NCI-H748 (cell line): ENCODE measurements at regions not wholly inside any gene's neighbourhood (a gene's known extent, or its start where the extent isn't known, plus 50 kb on each side); places are given as distances from the start of the nearest gene placed in this dataset.

ENCODE experiments used
- DNase-seq: peaks from one replicate; lab custom pipeline; 2025; ENCODE audit not compliant: unreplicated experiment; lab: John Stamatoyannopoulos, UW

DNA sequence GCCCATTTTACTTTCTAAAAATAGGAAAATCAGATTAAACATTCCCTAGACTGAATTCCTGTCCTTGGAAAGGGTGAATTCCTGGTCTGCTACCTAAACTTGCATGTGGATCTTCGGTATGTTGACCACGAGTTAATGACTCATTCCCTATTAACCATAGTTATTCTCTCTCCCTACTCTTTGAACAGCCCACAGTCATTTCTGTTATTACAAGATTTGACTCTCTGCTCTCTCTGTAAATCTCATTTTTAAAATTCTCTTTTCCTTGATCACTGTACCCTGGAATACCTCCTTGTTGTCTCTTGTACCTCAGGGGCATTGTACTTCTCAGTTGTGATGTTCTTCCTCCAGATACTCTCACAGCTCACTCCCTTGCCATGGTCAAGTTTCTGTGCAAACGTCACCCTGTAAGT lies 92.0 kb upstream of the GULP1 start:
- no peak for DNase-seq

DNA sequence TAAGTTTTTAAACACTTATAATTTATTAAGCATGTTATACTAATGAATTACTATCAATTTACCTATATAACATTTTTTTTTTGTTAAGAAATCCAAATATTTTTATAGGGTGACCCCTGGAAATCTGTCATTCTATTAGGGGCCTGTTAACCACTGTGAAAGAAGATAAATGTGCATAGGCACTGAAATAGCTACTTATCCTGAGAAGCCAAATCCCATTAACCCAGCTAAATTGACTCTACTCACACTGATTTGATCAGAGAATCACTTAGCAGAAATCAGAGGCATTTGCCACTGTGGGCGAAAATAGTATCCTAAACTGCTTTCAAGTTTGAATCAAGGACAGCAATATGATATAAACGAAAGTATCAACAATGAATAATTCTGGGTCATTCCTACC lies 90.0 kb upstream of the GULP1 start:
- no peak for DNase-seq

DNA sequence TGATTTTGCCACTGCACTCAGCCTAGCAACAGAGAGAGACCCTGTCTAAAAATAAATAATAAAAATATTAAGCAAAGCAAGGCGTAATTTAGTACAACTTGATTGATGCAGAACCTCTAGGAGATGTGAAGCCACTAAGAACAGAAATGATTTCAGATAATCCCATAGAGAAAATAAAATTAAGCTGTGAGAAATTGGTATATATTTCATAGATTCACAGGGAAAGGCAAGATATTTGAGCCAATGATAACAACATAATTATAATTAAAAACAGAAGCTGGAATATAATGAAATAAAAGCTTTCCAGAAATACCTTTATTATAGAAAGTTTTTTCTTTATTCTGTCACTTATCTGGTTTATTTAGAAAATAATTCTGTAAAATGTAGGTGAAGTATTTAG lies 88.9 kb upstream of the GULP1 start:
- DNase-seq: no peak

DNA sequence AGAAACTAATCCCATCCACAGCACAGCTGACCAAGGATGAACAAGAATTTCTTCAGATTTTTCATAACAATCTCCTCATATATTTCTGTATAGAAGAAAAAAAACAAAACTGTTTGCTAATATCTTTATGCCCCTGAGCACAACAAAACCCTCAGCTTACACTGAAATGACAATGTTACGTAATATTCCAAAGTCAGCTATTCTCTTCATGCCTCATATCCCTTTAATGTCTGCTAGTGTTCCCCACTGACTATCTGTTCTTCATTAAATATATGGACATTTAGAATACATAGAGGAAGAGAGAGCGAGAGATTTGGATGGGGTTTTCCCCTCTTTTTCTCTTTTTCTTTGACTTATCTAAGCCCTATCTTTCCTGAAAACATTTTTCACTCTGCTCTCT lies 87.9 kb upstream of the GULP1 start:
- DNase-seq: no peak

DNA sequence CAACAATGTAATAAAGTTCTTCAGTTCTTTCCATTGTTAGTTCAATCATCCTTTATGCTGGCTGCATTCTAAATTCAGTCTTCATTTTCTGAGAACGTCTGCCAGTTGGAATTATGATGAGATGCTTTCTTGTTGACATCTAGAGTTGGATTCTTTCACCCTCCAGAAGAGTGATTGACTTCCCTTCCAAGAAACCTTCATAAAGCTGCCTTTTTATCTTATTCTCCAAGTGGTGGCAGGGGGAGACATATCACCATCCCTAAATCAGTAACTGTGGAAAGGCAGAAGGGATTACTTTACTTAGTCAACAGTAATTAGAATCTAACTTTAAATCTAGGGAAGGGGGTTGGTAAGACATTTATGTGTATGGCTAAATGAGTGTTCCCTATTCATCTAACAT lies 86.8 kb upstream of the GULP1 start:
- DNase-seq: no peak

DNA sequence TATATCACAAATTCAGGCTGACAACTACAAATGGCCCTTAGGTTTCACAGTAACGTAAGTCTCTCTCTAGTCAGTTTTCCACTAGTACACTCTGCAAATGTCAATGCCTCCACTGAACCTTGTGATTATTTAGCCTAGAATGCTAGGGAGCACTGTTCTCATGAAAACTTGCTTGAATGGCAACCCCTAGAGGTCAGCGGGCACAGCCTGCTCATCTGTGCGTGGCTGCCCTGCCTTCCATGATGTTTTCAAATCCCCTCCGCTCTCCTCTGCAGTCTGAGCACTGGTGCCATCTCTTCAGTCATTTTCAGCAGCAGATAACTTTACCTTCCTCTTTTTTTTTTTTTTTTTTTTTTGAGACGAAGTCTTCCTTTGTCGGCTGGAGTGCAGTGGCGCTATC lies 84.1 kb upstream of the GULP1 start:
- no peak for DNase-seq

DNA sequence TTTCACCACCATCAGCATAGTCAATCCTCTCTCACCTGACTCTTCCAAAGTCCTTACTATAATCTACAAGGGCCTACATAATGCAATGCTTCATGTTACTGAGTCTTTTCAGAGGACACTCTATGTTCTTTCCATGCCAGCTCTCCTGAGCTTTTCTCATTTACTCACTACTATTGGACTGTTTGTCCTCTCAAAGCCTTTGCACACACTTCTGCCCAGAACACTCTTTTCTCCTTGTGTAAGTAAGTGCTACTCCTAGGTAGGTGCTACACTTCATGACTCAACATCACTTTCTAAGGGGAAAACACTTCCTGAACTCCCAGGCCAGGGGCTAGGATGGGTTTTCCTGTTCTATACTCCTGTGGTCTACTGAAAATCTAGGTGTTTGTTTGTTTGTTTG lies 82.5 kb upstream of the GULP1 start:
- DNase-seq: no peak

DNA sequence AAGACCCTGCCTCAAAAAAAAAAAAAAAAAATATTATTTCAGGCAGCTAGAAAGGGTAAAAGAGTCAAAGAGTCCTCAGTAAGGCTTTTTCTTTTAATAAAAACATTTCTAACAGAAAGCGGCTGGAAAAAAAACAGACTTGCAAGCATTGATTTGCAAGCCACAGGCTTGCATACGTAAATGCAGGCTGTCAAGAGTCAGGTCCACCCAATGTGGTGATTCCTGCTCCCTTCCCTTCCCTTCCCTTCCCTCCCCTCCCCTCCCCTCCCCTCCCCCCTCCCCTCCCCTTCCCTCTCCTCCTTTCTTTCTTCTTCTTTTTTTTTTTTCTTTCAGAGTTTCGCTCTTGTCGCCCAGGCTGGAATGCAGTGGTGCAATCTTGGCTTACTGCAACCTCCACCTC lies 74.4 kb upstream of the GULP1 start:
- no peak for DNase-seq

DNA sequence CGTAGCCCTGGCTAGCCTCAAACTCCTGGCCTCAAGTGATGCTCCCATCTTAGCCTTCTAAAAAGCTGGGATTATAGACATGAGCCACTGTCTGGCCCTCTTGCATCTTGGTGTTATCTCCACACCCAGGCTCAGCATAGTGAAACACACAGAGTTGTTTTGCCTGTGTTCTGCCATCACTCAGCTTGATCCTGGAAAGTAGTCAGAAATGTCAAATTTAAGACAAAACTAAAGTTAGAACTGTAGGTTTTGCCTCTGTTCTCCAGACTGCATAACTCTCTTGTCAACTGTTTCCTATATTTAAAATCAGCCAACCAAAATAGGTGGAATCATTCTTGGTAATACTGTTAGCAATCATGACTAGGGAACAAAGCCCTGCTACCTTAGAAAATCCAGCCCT lies 72.1 kb upstream of the GULP1 start:
- DNase-seq: no peak

DNA sequence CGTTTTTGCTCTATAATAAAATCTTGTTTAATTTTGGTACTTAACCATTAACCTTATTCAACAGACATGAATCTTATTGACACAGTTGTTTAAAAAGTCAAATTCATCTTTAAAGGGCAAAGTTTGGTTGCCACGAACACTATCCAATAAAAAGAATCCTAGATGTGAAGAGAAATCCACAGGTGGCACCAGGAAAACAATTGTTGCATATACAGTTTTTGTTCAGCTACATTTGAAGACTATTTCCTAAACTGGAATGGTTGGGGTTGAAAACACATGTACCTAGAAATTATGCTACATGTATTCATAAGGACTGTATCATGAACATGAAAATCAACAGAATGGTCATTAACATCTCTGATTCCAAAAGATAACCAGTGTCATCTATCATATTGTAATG lies 71.1 kb upstream of the GULP1 start:
- DNase-seq: no peak

DNA sequence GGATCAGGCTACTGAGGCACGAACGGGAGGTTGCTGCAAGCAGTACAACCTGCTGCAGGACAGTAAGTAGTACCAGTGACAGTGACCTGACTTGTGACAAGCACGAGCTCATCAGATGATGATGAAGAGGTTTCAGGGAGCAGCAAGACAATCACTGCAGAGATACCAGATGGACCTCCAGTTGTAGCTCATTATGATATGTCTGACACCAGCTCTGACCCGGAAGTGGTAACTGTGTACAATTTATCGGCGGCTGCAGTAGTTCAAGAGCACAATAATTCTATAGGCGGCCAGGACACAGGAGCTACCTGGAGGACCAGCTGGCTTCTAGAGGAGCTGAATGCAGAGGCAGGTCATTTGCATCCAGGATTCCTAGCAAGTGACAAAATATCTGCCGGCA lies 64.0 kb upstream of the GULP1 start:
- DNase-seq: no peak

DNA sequence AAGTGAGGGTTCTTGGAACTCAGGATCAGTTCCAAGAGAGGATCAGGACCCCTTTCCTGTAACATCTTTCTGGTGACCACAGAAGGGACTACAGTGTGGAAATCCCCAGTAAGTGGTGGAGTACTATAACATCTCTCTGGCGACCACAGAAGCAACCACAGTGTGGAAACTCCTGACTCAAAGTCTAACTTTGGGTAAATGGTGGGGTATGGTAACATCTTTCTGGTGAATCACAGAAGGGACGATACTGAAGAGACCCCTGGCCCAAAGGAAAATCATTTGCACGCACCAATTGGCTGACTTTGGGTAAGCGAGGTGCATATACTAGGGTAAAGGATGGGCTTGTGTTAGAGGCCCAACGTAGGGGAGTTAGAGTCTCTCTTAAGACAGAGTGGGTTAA lies 56.3 kb upstream of the GULP1 start:
- DNase-seq: no peak

DNA sequence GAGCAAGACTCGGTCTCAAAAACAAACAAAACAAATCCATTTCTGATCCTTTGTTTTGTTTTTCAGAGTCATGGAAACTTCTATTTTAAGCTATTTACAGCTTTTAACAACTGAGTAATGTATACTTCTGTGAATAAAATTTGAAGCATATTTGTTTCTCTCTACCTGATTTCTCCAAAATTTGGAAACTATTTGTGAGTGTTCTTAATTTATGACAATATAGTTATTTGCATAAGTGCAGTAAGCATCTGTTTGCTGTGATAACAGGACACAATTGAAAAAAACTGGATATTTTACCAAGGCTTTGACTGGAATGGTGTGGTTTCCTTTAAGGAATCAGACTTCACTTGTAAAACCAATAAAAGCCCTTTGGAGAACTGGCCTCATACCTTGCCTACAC lies 53.3 kb upstream of the GULP1 start:
- DNase-seq: no peak
